ENCODE measurements at regions not wholly inside any gene's neighbourhood (a gene's known extent, or its start where the extent isn't known, plus 50 kb on each side); places are given as distances from the start of the nearest gene placed in this dataset.

- no peak overlapping the region for H3K4me3 ChIP-seq (ENCODE audit: low read depth, low read length)
- TF ChIP-seq CTCF (IDR thresholded peaks at IDR 0.05; ENCODE audit: insufficient read depth, low read length, missing control alignments): no peak
- POLR2A ChIA-PET: interaction anchor here (3.7 kb wide), 1 partner anchor 11 kb away, joined by 25 read pairs; no protein-coding TSS in a partner anchor
- no peak for DNase-seq (ENCODE audit: low read depth, low spot score)
- CTCF ChIA-PET: interaction anchor here (1.2 to 14.2 kb wide), 4 partner anchors 12 to 70 kb away, joined by 3 to 143 read pairs (median 14); no protein-coding TSS in a partner anchor
Measured at GRCh38 chr5:82336959-82337351, 58.8 kb upstream of the RPS23 start.

DNA sequence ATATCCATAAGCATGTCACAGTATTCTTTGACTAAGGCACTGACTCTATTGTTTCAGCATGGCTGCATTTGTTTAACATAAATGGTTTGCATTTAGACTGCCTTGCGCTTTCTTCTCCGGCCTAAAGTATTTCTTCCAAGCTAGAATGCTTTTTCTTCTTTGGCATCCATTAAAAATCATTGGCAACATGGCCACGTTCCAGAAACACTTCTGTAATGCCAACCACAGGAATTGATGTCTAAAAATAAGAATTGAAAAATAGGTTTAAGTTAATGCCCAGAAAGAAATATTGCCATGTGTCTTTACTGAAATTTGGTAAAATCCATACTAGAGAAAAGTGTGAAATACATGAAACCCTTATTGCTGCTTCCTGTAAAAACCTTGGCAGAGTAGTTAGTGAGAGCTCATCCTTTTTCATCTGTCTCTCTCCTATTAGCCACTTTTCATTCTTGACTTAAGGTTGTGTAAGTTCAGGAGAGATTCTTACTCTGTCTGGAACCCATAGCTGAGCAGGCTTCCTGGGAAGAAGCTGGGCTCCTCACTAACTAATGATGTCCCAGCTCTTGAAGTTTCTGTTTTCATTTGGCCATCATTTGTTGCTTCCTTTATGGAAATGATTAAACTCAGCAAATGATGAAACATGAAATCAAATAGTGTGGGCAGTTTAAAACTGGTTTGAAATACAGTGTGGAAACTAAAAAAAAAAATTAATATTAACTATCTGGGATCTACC lies 58.2 kb upstream of the RPS23 start:
- TF ChIP-seq CTCF (IDR thresholded peaks at IDR 0.05; ENCODE audit: insufficient read depth, low read length, missing control alignments): no peak
- POLR2A ChIA-PET: interaction anchor here (0.6 to 3.7 kb wide), 3 partner anchors 12 to 1211 kb away, joined by 3 to 25 read pairs (median 3); no protein-coding TSS in a partner anchor

DNA sequence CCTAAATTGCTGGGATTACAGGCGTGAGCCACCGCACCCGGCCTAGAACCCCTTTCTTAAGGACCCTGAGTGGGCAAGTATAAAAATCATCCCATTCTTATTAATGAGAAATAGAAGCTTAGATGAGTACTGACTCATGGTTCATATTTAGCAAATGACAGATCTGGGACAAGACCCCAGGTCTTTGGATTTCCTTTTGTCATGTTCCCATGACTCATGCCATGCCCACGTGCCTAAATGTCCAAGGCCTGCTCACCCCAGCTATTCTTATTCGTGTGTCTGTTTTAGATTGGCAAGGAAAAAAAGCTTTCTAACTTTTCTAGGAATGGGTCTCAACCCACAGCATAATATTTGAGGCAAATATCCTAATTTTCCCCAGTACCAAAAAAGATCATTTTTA lies 57.7 kb upstream of the RPS23 start:
- no peak overlapping the region for H3K4me3 ChIP-seq (ENCODE audit: low read depth, low read length)
- no peak for DNase-seq (ENCODE audit: low read depth, low spot score)
- TF ChIP-seq CTCF (IDR thresholded peaks at IDR 0.05; ENCODE audit: insufficient read depth, low read length, missing control alignments): no peak
- ChIA-PET CTCF (interaction anchor here (0.9 to 14.2 kb wide), 6 partner anchors 13 to 1137 kb away, joined by 3 to 143 read pairs (median 8); no protein-coding TSS in a partner anchor), POLR2A (interaction anchor here (0.6 to 3.7 kb wide), 4 partner anchors 12 to 1212 kb away, joined by 3 to 25 read pairs (median 4); partner anchors contain the start of genes RPS23 and VCAN)

More for the DNA sequence above, 58.2 kb upstream of the RPS23 start:
- no peak for DNase-seq (ENCODE audit: low read depth, low spot score)
- H3K4me3 ChIP-seq (ENCODE audit: low read depth, low read length): no peak overlapping the region
- CTCF ChIA-PET: interaction anchor here (0.9 to 14.2 kb wide), 6 partner anchors 12 to 1137 kb away, joined by 3 to 143 read pairs (median 8); no protein-coding TSS in a partner anchor

GRCh38 chr5:82334856-82335255 lies 56.7 kb upstream of the RPS23 start:
- CTCF ChIA-PET: interaction anchor here (1.5 to 14.2 kb wide), 4 partner anchors 14 to 1138 kb away, joined by 4 to 143 read pairs (median 14); no protein-coding TSS in a partner anchor
- DNase-seq (ENCODE audit: low read depth, low spot score): peak; percentile 96
- no peak for TF ChIP-seq CTCF (IDR thresholded peaks at IDR 0.05; ENCODE audit: insufficient read depth, low read length, missing control alignments)
- no peak overlapping the region for H3K4me3 ChIP-seq (ENCODE audit: low read depth, low read length)
- POLR2A ChIA-PET: interaction anchor here (0.6 to 3.7 kb wide), 6 partner anchors 11 to 1141 kb away, joined by 3 to 25 read pairs (median 4); partner anchors contain the start of genes RPS23 and VCAN

- no peak overlapping the region for H3K4me3 ChIP-seq (ENCODE audit: low read depth, low read length)
- ChIA-PET POLR2A (interaction anchor here (0.9 to 3.7 kb wide), 3 partner anchors 14 to 1141 kb away, joined by 3 to 25 read pairs (median 4); no protein-coding TSS in a partner anchor), CTCF (interaction anchor here (3.2 to 14.2 kb wide), 3 partner anchors 15 to 22 kb away, joined by 16 to 143 read pairs (median 34); no protein-coding TSS in a partner anchor)
- TF ChIP-seq CTCF (IDR thresholded peaks at IDR 0.05; ENCODE audit: insufficient read depth, low read length, missing control alignments): no peak
- no peak for DNase-seq (ENCODE audit: low read depth, low spot score)
Measured at GRCh38 chr5:82334085-82334692, 56.0 kb upstream of the RPS23 start.
